ENCODE measurements at regions not wholly inside any gene's neighbourhood (a gene's known extent, or its start where the extent isn't known, plus 50 kb on each side); places are given as distances from the start of the nearest gene placed in this dataset.

DNA sequence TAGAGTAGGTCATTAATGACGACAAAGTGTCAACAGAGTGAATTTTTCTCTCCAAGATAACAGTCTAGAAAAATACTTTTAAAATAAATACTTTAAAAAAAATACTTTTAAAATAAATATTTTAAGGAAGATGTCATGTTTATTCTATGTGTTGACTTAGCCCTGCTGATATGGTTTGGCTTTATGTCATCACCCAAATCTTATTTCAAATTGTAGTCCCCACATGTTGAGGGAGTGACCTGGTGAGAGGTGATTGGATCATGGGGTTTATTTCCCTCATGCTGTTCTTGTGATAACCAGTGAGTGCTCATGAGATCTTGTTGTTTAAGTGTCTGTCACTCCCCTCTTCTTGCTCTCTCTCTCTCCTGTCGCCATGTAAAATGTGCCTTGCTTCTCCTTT lies 754.9 kb upstream of the SLIT2 start:
- no peak for TF ChIP-seq POLR2A (IDR thresholded peaks at IDR 0.05; ENCODE audit: low read length)
- no peak for TF ChIP-seq GATA1 (IDR thresholded peaks at IDR 0.05; ENCODE audit: low read depth, low read length)

Data from erythroblast (primary cell).